HFF-Myc (cell line): ENCODE measurements at regions not wholly inside any gene's neighbourhood (a gene's known extent, or its start where the extent isn't known, plus 50 kb on each side); places are given as distances from the start of the nearest gene placed in this dataset.
"Not testable (repeated sequence)": the region's sequence is repeated elsewhere in the genome, so short reads cannot be mapped to it uniquely, and the experiment has no call there.

Experiments
- DNase-seq: peaks from one replicate; pipeline ENCODE4 v3.0.0-alpha.2; 2011; ENCODE audit warnings: low read depth; ENCODE audit errors: extremely low read depth
- H3K4me3 ChIP-seq: replicated peaks from 2 replicates; pipeline ENCODE4 v1.5.1; 2011; ENCODE audit warnings: low read depth, mild to moderate bottlenecking, control low read depth, low read length
- TF ChIP-seq, protein P1 (sequence below): IDR thresholded peaks from 2 replicates; pipeline ENCODE4 v1.5.1; 2012; ENCODE audit warnings: mild to moderate bottlenecking, low read depth, low read length, control low read depth; ENCODE audit errors: missing control alignments

- TF ChIP-seq, protein P1, sequence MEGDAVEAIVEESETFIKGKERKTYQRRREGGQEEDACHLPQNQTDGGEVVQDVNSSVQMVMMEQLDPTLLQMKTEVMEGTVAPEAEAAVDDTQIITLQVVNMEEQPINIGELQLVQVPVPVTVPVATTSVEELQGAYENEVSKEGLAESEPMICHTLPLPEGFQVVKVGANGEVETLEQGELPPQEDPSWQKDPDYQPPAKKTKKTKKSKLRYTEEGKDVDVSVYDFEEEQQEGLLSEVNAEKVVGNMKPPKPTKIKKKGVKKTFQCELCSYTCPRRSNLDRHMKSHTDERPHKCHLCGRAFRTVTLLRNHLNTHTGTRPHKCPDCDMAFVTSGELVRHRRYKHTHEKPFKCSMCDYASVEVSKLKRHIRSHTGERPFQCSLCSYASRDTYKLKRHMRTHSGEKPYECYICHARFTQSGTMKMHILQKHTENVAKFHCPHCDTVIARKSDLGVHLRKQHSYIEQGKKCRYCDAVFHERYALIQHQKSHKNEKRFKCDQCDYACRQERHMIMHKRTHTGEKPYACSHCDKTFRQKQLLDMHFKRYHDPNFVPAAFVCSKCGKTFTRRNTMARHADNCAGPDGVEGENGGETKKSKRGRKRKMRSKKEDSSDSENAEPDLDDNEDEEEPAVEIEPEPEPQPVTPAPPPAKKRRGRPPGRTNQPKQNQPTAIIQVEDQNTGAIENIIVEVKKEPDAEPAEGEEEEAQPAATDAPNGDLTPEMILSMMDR: no peak
- H3K4me3 ChIP-seq: no peak overlapping the region
- DNase-seq: no peak
Observed at GRCh38 chr11:72525466-72525865, 91.1 kb upstream of the CLPB start.

DNA sequence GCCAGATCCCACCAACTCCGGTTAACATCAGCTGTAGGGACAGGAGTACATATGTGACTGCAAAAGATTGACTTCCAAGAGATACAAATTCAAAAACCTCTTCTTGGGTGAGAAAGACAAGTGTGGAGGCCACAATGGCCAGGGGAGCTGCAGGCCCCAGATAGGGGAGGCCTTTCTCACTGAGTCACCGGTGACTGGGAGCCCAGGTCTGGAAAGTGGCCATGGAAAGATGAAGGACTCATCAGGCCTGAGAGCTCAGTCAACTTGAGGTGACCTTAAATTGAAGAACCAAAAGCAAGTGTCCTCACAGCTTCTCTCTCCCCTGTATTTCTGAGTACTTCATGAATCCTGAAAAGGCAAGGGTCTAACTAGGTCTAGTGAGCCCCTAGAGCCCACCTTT lies 90.4 kb upstream of the CLPB start:
- no peak overlapping the region for H3K4me3 ChIP-seq
- no peak for DNase-seq
- TF ChIP-seq, protein P1: no peak

DNA sequence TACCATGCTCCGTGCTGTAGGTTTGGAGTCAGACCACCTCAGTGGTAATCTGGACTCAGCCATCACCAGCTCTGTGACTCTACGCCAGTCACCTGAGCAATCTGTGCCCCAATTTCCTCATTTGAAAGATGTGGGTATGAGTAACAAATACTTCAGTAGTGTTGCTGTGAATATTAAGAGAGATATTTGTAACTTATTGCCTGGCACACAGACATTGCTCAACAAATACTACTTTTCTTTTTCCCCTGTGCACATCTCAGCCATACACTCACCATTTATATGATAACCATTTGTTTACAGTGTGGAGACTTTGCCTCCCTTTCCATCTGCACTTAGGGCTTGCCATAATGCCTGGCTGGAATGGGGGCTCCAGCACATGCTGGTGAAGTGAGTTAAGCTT lies 89.7 kb upstream of the CLPB start:
- no peak for DNase-seq
- H3K4me3 ChIP-seq: no peak overlapping the region
- TF ChIP-seq, protein P1: no peak

- no peak for DNase-seq
- TF ChIP-seq, protein P1: no peak
- H3K4me3 ChIP-seq: no peak overlapping the region
Observed at GRCh38 chr11:72522186-72522585, 87.9 kb upstream of the CLPB start.

DNA sequence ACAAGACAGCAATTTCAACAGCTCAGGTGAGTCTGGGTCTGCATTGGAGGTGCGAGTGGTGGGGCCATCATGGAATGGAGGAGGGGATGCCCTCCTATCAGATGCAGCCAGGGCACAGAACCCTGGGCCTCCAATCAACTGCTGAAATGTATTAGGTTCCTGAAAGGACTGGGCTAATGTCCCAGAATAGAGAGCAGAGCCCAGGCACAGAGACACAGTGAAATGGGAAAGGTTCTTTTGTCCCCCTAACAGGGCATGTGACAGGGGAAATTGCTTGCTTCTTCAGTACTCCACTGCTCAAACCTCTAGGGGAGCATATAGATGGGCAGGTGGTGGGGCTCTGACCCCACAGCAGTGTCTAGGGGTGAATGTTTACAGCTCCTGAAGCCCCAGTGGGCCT lies 87.3 kb upstream of the CLPB start:
- DNase-seq: no peak
- TF ChIP-seq, protein P1: no peak
- H3K4me3 ChIP-seq: no peak overlapping the region

DNA sequence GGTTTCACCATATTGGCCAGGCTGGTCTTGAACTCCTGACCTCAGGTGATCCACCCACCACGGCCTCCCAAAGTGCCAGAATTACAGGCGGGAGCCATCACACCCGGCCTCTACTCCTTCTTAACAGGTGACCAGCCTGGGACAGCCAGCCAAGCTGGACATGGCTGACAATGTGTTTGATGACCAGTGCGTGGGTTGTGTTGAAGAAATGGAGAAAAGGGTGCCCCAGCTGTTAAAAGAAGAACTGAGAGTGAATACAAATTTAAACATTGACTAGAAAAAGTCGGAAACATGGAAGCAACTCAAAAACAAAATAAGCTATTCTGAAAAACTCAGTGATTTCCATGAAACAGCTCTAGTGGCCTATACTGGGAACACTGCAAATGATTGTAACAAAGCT lies 86.5 kb upstream of the CLPB start:
- H3K4me3 ChIP-seq: no peak overlapping the region
- no peak for DNase-seq
- TF ChIP-seq, protein P1: no peak

- not testable (repeated sequence) for DNase-seq, H3K4me3 ChIP-seq
Observed at GRCh38 chr11:72519882-72520281, 85.6 kb upstream of the CLPB start.
